PC-9 (cell line): ENCODE measurements at regions not wholly inside any gene's neighbourhood (a gene's known extent, or its start where the extent isn't known, plus 50 kb on each side); places are given as distances from the start of the nearest gene placed in this dataset.

ENCODE experiments used
- BruUV-seq: library from RNA; stranded (reverse); fragments of 400-500 nt; replicated peaks from 2 replicates; lab custom pipeline; 2021; lab: Mats Ljungman, UMichigan
- CTCF ChIA-PET: fragments of 300-600 bp; sonication (Branson Sonifier 250); formaldehyde crosslinking; loops from one replicate; lab custom pipeline; 2022; ENCODE audit warnings: antibody characterized with exemption; lab: Charles Lee
- POLR2A ChIA-PET: fragments of 300-600 bp; sonication (Branson Sonifier 250); formaldehyde crosslinking; loops from one replicate; lab custom pipeline; 2022; ENCODE audit warnings: antibody characterized with exemption; ENCODE audit not compliant: unreplicated experiment; lab: Charles Lee
- DNase-seq, 2 experiments: peaks; one replicate each; pipeline versions ENCODE4 v3.0.0 to v3.0.0-alpha.2; 2015 to 2022; ENCODE audit warnings: mixed read lengths in 1 of 2
- H2AFZ ChIP-seq: fragments of 200-600 bp; sonication (generic); 2 replicates; pipeline ENCODE4 v1.8.1; 2017; ENCODE audit warnings: antibody characterized with exemption
- H3F3A ChIP-seq: fragments of 200-600 bp; sonication (generic); 2 replicates; pipeline ENCODE4 v1.8.1; 2017; ENCODE audit warnings: antibody characterized with exemption, mild to moderate bottlenecking, low read depth; ENCODE audit not compliant: insufficient read depth
- H3K27ac ChIP-seq: fragments of 200-600 bp; sonication (generic); 2 replicates; pipeline ENCODE4 v1.6.1; 2016; ENCODE audit warnings: mixed run types
- H3K27me3 ChIP-seq: fragments of 200-600 bp; sonication (generic); 2 replicates; pipeline ENCODE4 v1.6.1; 2016; ENCODE audit warnings: low read depth, mixed run types; ENCODE audit not compliant: insufficient read depth
- H3K36me3 ChIP-seq: fragments of 200-600 bp; sonication (generic); 2 replicates; pipeline ENCODE4 v1.6.1; 2016; ENCODE audit warnings: low read depth, mixed run types
- H3K4me1 ChIP-seq: fragments of 200-600 bp; sonication (generic); replicated peaks from 2 replicates; pipeline ENCODE4 v1.6.1; 2016; ENCODE audit warnings: mixed run types; ENCODE audit not compliant: insufficient read depth
- H3K4me2 ChIP-seq: fragments of 200-600 bp; sonication (generic); 2 replicates; pipeline ENCODE4 v1.6.1; 2017; ENCODE audit warnings: mixed run types
- H3K4me3 ChIP-seq: fragments of 200-600 bp; sonication (generic); 2 replicates; pipeline ENCODE4 v1.6.1; 2016; ENCODE audit warnings: mixed run types
- H3K79me2 ChIP-seq: fragments of 200-600 bp; sonication (generic); 2 replicates; pipeline ENCODE4 v1.6.1; 2017; ENCODE audit warnings: low read depth, mixed run types
- H3K9me2 ChIP-seq: fragments of 200-600 bp; sonication (generic); 2 replicates; pipeline ENCODE4 v1.8.1; 2017; ENCODE audit warnings: mild to moderate bottlenecking; ENCODE audit not compliant: insufficient read depth
- H3K9me3 ChIP-seq: fragments of 200-600 bp; sonication (generic); 2 replicates; pipeline ENCODE4 v1.8.1; 2016; ENCODE audit warnings: low read depth; ENCODE audit not compliant: insufficient read depth
- H4K20me1 ChIP-seq: fragments of 200-600 bp; sonication (generic); 2 replicates; pipeline ENCODE4 v1.8.1; 2017; ENCODE audit not compliant: insufficient read depth
- CTCF ChIP-seq: fragments of 200-600 bp; sonication (generic); conservative IDR thresholded peaks from 2 replicates; pipeline ENCODE4 v1.6.1; 2017; ENCODE audit warnings: mixed run types, antibody characterized with exemption, mild to moderate bottlenecking, moderate library complexity
- EZH2 ChIP-seq: fragments of 200-600 bp; sonication (generic); IDR thresholded peaks from 2 replicates; pipeline ENCODE4 v1.8.0; 2017; ENCODE audit warnings: antibody characterized with exemption, low read depth
- intact Hi-C: fragments of 100-400 bp; cut with micrococcal nuclease; formaldehyde crosslinking; loops from one replicate; pipeline ENCODE4 v1.10.0; 2022; ENCODE audit not compliant: unreplicated experiment

- Histone ChIP-seq H3K9me3 (no peaks in the 10 kb centered on the region), H3K27me3 (no peaks in the 10 kb centered on the region), H3K4me3 (no peak overlapping the region), H3F3A (no peaks in the 10 kb centered on the region), H4K20me1 (no peaks in the 10 kb centered on the region), H3K9me2 (no peaks in the 10 kb centered on the region), H3K4me1 (no peaks in the 10 kb centered on the region), H3K36me3 (no peaks in the 10 kb centered on the region), H3K79me2 (no peaks in the 10 kb centered on the region), H2AFZ (no peak overlapping the region), H3K27ac (no peak overlapping the region), H3K4me2 (no peak overlapping the region)
- intact Hi-C loops = no loop called here
- no TSS peak for BruUV-seq
- no peak for DNase-seq
- no peak for TF ChIP-seq CTCF
- TF ChIP-seq EZH2 = no peak
- POLR2A ChIA-PET = no interaction called here
- CTCF ChIA-PET = no interaction called here
Measured at GRCh38 chr4:66872661-66873060, 672.6 kb downstream of the CENPC start.

- Histone ChIP-seq H3K36me3 (no peaks in the 10 kb centered on the region), H3F3A (no peaks in the 10 kb centered on the region), H3K4me1 (no peaks in the 10 kb centered on the region), H3K9me3 (no peaks in the 10 kb centered on the region), H3K9me2 (no peaks in the 10 kb centered on the region), H3K27ac (no peak overlapping the region), H3K4me3 (no peak overlapping the region), H2AFZ (no peak overlapping the region), H3K4me2 (no peak overlapping the region), H3K27me3 (no peaks in the 10 kb centered on the region), H3K79me2 (no peaks in the 10 kb centered on the region), H4K20me1 (no peaks in the 10 kb centered on the region)
- CTCF ChIA-PET = no interaction called here
- no TSS peak for BruUV-seq
- intact Hi-C loops = no loop called here
- DNase-seq = no peak
- POLR2A ChIA-PET = no interaction called here
- no peak for TF ChIP-seq CTCF
- TF ChIP-seq EZH2 = no peak
Measured at GRCh38 chr4:66863481-66863880, 681.8 kb downstream of the CENPC start.

- Histone ChIP-seq H3K79me2 (no peaks in the 10 kb centered on the region), H3K27me3 (no peaks in the 10 kb centered on the region), H3K9me2 (no peaks in the 10 kb centered on the region), H3K36me3 (no peaks in the 10 kb centered on the region), H3F3A (no peaks in the 10 kb centered on the region), H2AFZ (no peak overlapping the region), H3K4me3 (no peak overlapping the region), H3K27ac (no peak overlapping the region), H3K9me3 (no peaks in the 10 kb centered on the region), H3K4me1 (no peaks in the 10 kb centered on the region), H4K20me1 (no peaks in the 10 kb centered on the region), H3K4me2 (no peak overlapping the region)
- DNase-seq = no peak
- POLR2A ChIA-PET = no interaction called here
- TF ChIP-seq CTCF = no peak
- no peak for TF ChIP-seq EZH2
- BruUV-seq = no TSS peak
- intact Hi-C loops = no loop called here
- CTCF ChIA-PET = no interaction called here
Measured at GRCh38 chr4:66855956-66856355, 689.3 kb downstream of the CENPC start.
